ENCODE measurements at regions not wholly inside any gene's neighbourhood (a gene's known extent, or its start where the extent isn't known, plus 50 kb on each side); places are given as distances from the start of the nearest gene placed in this dataset.

DNA sequence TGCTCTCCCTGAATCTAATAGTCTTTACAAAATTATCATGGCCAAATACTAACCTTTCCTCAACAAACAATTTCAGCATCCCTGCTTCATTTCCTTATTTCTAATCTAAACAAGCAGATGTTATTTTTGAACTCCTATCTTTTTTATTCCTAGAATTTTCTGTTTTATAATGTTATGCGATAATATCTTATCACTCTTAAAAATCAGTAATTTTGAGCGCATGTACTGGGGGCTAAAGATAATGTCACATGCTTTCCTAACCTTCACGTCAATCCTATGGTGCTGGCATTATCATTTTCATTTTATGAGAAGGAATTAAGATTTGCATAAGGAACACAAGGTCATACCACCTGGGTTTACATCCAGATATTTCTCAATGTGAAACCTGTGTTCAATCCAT is 648.0 kb downstream of the BRINP1 start:
- TF ChIP-seq, protein P1, sequence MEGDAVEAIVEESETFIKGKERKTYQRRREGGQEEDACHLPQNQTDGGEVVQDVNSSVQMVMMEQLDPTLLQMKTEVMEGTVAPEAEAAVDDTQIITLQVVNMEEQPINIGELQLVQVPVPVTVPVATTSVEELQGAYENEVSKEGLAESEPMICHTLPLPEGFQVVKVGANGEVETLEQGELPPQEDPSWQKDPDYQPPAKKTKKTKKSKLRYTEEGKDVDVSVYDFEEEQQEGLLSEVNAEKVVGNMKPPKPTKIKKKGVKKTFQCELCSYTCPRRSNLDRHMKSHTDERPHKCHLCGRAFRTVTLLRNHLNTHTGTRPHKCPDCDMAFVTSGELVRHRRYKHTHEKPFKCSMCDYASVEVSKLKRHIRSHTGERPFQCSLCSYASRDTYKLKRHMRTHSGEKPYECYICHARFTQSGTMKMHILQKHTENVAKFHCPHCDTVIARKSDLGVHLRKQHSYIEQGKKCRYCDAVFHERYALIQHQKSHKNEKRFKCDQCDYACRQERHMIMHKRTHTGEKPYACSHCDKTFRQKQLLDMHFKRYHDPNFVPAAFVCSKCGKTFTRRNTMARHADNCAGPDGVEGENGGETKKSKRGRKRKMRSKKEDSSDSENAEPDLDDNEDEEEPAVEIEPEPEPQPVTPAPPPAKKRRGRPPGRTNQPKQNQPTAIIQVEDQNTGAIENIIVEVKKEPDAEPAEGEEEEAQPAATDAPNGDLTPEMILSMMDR (IDR thresholded peaks at IDR 0.05; ENCODE audit: low read length): no peak
- no peak for TF ChIP-seq EZH2 (IDR thresholded peaks at IDR 0.05; ENCODE audit: borderline replicate concordance, low read length)

Measured in OCI-LY1 (cell line).